A673 (cell line): ENCODE measurements at regions not wholly inside any gene's neighbourhood (a gene's known extent, or its start where the extent isn't known, plus 50 kb on each side); places are given as distances from the start of the nearest gene placed in this dataset.

Source experiments
- EZH2 ChIP-seq: fragments of 200-600 bp; sonication (generic); IDR thresholded peaks from 2 replicates; pipeline ENCODE4 v1.6.1; 2017; ENCODE audit warnings: borderline replicate concordance, low read depth, mild to moderate bottlenecking, mixed read lengths, antibody characterized with exemption, low read length; ENCODE audit not compliant: poor library complexity, severe bottlenecking
- TF ChIP-seq, protein P1 (sequence below): fragments of 300-800, 200-600 bp; sonication (generic); conservative IDR thresholded peaks from 2 replicates; pipeline ENCODE4 v1.5.1; 2017; ENCODE audit warnings: low read depth, mild to moderate bottlenecking, antibody characterized with exemption, low read length, moderate library complexity, mixed read lengths

- TF ChIP-seq, protein P1, sequence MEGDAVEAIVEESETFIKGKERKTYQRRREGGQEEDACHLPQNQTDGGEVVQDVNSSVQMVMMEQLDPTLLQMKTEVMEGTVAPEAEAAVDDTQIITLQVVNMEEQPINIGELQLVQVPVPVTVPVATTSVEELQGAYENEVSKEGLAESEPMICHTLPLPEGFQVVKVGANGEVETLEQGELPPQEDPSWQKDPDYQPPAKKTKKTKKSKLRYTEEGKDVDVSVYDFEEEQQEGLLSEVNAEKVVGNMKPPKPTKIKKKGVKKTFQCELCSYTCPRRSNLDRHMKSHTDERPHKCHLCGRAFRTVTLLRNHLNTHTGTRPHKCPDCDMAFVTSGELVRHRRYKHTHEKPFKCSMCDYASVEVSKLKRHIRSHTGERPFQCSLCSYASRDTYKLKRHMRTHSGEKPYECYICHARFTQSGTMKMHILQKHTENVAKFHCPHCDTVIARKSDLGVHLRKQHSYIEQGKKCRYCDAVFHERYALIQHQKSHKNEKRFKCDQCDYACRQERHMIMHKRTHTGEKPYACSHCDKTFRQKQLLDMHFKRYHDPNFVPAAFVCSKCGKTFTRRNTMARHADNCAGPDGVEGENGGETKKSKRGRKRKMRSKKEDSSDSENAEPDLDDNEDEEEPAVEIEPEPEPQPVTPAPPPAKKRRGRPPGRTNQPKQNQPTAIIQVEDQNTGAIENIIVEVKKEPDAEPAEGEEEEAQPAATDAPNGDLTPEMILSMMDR, result no peak
- TF ChIP-seq EZH2, result no peak
Measured at GRCh38 chr10:62634576-62634975, 169.9 kb upstream of the ADO start.
